K562 (cell line): ENCODE measurements at regions not wholly inside any gene's neighbourhood (a gene's known extent, or its start where the extent isn't known, plus 50 kb on each side); places are given as distances from the start of the nearest gene placed in this dataset.

Experiments used
- ZC3H8 ChIP-seq: fragments of 450-650 bp; IDR thresholded peaks from 2 replicates; pipeline ENCODE4 v1.6.1; 2017
- ZNF551 ChIP-seq: fragments of 250-450 bp; sonication (Bioruptor Pico); IDR thresholded peaks from 2 replicates; pipeline ENCODE4 v1.5.0; 2021; ENCODE audit warnings: mild to moderate bottlenecking, moderate library complexity
- TF ChIP-seq, protein P1 (sequence below): fragments of 450-650 bp; IDR thresholded peaks from 2 replicates; pipeline ENCODE4 v1.6.1; 2017; ENCODE audit warnings: antibody characterized with exemption, mild to moderate bottlenecking
- TF ChIP-seq, protein P2 (sequence below): fragments of 250-450 bp; sonication (Bioruptor Pico); IDR thresholded peaks from 2 replicates; pipeline ENCODE4 v1.8.0; 2021; ENCODE audit warnings: borderline replicate concordance, mild to moderate bottlenecking, moderate library complexity; ENCODE audit not compliant: poor library complexity, severe bottlenecking
- TF ChIP-seq, protein P3 (sequence below): fragments of 200-800 bp; sonication (Bioruptor generic); IDR thresholded peaks from 2 replicates; pipeline ENCODE4 v1.6.1; 2016; ENCODE audit warnings: missing genetic modification characterization, missing compliant biosample characterization
- TF ChIP-seq, protein P4 (sequence below), 2 experiments: fragments of 450-650 bp; IDR thresholded peaks; 2 replicates each; pipeline ENCODE4 v1.6.1; 2018; ENCODE audit warnings: mild to moderate bottlenecking in 2 of 2, low read depth in 1 of 2; ENCODE audit not compliant: partially characterized antibody in 2 of 2
- TF ChIP-seq, protein P5 (sequence below): fragments of 250-450 bp; sonication (Bioruptor Pico); IDR thresholded peaks from 2 replicates; pipeline ENCODE4 v1.8.0; 2022; ENCODE audit warnings: inconsistent platforms
- TF ChIP-seq, protein P6 (sequence below): fragments of 250-450 bp; sonication (Bioruptor Pico); IDR thresholded peaks from 2 replicates; pipeline ENCODE4 v1.4.0; 2020; ENCODE audit warnings: mild to moderate bottlenecking

DNA sequence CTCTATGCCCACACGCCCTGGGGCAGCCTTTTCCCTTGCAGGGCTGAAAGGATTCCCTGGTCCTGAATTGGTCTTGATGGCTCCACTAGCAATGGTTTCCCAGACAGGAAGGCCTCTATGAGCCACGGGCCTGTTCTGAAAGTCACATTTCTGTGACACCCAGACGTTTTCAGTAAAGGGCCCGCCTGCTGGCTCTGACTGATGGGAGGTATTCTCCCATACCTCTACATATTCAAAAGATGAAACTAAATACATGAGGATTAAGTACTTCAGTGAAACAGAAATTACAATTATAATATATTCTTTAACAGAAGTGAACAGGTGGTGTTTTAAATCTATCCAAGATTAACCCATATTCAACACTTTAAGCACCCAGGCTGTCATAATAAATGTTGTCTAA is 629.8 kb downstream of the CDH26 start (continued):
- TF ChIP-seq, protein P1, sequence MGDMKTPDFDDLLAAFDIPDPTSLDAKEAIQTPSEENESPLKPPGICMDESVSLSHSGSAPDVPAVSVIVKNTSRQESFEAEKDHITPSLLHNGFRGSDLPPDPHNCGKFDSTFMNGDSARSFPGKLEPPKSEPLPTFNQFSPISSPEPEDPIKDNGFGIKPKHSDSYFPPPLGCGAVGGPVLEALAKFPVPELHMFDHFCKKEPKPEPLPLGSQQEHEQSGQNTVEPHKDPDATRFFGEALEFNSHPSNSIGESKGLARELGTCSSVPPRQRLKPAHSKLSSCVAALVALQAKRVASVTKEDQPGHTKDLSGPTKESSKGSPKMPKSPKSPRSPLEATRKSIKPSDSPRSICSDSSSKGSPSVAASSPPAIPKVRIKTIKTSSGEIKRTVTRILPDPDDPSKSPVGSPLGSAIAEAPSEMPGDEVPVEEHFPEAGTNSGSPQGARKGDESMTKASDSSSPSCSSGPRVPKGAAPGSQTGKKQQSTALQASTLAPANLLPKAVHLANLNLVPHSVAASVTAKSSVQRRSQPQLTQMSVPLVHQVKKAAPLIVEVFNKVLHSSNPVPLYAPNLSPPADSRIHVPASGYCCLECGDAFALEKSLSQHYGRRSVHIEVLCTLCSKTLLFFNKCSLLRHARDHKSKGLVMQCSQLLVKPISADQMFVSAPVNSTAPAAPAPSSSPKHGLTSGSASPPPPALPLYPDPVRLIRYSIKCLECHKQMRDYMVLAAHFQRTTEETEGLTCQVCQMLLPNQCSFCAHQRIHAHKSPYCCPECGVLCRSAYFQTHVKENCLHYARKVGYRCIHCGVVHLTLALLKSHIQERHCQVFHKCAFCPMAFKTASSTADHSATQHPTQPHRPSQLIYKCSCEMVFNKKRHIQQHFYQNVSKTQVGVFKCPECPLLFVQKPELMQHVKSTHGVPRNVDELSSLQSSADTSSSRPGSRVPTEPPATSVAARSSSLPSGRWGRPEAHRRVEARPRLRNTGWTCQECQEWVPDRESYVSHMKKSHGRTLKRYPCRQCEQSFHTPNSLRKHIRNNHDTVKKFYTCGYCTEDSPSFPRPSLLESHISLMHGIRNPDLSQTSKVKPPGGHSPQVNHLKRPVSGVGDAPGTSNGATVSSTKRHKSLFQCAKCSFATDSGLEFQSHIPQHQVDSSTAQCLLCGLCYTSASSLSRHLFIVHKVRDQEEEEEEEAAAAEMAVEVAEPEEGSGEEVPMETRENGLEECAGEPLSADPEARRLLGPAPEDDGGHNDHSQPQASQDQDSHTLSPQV, result no peak
- TF ChIP-seq, protein P2, sequence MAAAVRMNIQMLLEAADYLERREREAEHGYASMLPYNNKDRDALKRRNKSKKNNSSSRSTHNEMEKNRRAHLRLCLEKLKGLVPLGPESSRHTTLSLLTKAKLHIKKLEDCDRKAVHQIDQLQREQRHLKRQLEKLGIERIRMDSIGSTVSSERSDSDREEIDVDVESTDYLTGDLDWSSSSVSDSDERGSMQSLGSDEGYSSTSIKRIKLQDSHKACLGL (CRISPR knock-in tag), result no peak
- TF ChIP-seq ZC3H8, result no peak
- TF ChIP-seq, protein P3, sequence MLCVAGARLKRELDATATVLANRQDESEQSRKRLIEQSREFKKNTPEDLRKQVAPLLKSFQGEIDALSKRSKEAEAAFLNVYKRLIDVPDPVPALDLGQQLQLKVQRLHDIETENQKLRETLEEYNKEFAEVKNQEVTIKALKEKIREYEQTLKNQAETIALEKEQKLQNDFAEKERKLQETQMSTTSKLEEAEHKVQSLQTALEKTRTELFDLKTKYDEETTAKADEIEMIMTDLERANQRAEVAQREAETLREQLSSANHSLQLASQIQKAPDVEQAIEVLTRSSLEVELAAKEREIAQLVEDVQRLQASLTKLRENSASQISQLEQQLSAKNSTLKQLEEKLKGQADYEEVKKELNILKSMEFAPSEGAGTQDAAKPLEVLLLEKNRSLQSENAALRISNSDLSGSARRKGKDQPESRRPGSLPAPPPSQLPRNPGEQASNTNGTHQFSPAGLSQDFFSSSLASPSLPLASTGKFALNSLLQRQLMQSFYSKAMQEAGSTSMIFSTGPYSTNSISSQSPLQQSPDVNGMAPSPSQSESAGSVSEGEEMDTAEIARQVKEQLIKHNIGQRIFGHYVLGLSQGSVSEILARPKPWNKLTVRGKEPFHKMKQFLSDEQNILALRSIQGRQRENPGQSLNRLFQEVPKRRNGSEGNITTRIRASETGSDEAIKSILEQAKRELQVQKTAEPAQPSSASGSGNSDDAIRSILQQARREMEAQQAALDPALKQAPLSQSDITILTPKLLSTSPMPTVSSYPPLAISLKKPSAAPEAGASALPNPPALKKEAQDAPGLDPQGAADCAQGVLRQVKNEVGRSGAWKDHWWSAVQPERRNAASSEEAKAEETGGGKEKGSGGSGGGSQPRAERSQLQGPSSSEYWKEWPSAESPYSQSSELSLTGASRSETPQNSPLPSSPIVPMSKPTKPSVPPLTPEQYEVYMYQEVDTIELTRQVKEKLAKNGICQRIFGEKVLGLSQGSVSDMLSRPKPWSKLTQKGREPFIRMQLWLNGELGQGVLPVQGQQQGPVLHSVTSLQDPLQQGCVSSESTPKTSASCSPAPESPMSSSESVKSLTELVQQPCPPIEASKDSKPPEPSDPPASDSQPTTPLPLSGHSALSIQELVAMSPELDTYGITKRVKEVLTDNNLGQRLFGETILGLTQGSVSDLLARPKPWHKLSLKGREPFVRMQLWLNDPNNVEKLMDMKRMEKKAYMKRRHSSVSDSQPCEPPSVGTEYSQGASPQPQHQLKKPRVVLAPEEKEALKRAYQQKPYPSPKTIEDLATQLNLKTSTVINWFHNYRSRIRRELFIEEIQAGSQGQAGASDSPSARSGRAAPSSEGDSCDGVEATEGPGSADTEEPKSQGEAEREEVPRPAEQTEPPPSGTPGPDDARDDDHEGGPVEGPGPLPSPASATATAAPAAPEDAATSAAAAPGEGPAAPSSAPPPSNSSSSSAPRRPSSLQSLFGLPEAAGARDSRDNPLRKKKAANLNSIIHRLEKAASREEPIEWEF (CRISPR knock-in tag), result no peak
- TF ChIP-seq, protein P4, sequence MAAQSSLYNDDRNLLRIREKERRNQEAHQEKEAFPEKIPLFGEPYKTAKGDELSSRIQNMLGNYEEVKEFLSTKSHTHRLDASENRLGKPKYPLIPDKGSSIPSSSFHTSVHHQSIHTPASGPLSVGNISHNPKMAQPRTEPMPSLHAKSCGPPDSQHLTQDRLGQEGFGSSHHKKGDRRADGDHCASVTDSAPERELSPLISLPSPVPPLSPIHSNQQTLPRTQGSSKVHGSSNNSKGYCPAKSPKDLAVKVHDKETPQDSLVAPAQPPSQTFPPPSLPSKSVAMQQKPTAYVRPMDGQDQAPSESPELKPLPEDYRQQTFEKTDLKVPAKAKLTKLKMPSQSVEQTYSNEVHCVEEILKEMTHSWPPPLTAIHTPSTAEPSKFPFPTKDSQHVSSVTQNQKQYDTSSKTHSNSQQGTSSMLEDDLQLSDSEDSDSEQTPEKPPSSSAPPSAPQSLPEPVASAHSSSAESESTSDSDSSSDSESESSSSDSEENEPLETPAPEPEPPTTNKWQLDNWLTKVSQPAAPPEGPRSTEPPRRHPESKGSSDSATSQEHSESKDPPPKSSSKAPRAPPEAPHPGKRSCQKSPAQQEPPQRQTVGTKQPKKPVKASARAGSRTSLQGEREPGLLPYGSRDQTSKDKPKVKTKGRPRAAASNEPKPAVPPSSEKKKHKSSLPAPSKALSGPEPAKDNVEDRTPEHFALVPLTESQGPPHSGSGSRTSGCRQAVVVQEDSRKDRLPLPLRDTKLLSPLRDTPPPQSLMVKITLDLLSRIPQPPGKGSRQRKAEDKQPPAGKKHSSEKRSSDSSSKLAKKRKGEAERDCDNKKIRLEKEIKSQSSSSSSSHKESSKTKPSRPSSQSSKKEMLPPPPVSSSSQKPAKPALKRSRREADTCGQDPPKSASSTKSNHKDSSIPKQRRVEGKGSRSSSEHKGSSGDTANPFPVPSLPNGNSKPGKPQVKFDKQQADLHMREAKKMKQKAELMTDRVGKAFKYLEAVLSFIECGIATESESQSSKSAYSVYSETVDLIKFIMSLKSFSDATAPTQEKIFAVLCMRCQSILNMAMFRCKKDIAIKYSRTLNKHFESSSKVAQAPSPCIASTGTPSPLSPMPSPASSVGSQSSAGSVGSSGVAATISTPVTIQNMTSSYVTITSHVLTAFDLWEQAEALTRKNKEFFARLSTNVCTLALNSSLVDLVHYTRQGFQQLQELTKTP (IDR thresholded peaks at IDR 0.05; ENCODE audit: low read depth in 1 of 2, partially characterized antibody in 2 of 2), result no peak
- no peak for TF ChIP-seq ZNF551 (CRISPR knock-in tag)
- TF ChIP-seq, protein P5, sequence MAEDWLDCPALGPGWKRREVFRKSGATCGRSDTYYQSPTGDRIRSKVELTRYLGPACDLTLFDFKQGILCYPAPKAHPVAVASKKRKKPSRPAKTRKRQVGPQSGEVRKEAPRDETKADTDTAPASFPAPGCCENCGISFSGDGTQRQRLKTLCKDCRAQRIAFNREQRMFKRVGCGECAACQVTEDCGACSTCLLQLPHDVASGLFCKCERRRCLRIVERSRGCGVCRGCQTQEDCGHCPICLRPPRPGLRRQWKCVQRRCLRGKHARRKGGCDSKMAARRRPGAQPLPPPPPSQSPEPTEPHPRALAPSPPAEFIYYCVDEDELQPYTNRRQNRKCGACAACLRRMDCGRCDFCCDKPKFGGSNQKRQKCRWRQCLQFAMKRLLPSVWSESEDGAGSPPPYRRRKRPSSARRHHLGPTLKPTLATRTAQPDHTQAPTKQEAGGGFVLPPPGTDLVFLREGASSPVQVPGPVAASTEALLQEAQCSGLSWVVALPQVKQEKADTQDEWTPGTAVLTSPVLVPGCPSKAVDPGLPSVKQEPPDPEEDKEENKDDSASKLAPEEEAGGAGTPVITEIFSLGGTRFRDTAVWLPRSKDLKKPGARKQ (CRISPR knock-in tag), result no peak
- TF ChIP-seq, protein P6, sequence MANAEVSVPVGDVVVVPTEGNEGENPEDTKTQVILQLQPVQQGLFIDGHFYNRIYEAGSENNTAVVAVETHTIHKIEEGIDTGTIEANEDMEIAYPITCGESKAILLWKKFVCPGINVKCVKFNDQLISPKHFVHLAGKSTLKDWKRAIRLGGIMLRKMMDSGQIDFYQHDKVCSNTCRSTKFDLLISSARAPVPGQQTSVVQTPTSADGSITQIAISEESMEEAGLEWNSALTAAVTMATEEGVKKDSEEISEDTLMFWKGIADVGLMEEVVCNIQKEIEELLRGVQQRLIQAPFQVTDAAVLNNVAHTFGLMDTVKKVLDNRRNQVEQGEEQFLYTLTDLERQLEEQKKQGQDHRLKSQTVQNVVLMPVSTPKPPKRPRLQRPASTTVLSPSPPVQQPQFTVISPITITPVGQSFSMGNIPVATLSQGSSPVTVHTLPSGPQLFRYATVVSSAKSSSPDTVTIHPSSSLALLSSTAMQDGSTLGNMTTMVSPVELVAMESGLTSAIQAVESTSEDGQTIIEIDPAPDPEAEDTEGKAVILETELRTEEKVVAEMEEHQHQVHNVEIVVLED (CRISPR knock-in tag), result no peak
